HEK293T (cell line): ENCODE measurements at regions not wholly inside any gene's neighbourhood (a gene's known extent, or its start where the extent isn't known, plus 50 kb on each side); places are given as distances from the start of the nearest gene placed in this dataset.

Source experiments
- ARNT ChIP-seq: fragments of 450-650 bp; IDR thresholded peaks from 2 replicates; pipeline ENCODE4 v1.6.1; 2017; ENCODE audit warnings: mild to moderate bottlenecking
- BHLHE40 ChIP-seq: fragments of 450-650 bp; IDR thresholded peaks from 2 replicates; pipeline ENCODE4 v1.6.1; 2016; ENCODE audit warnings: mild to moderate bottlenecking, moderate library complexity, borderline replicate concordance
- CTBP1 ChIP-seq: fragments of 450-650 bp; IDR thresholded peaks from 2 replicates; pipeline ENCODE4 v1.6.1; 2016; ENCODE audit warnings: borderline replicate concordance
- FOXA1 ChIP-seq: fragments of 450-650 bp; IDR thresholded peaks from 2 replicates; pipeline ENCODE4 v1.6.1; 2016; ENCODE audit warnings: mild to moderate bottlenecking
- FOXK2 ChIP-seq: fragments of 450-650 bp; IDR thresholded peaks from 2 replicates; pipeline ENCODE4 v1.6.1; 2016; ENCODE audit warnings: mild to moderate bottlenecking
- FOXM1 ChIP-seq: fragments of 450-650 bp; IDR thresholded peaks from 2 replicates; pipeline ENCODE4 v1.6.1; 2017; ENCODE audit warnings: mild to moderate bottlenecking, borderline replicate concordance
- HDGF ChIP-seq: fragments of 450-650 bp; IDR thresholded peaks from 2 replicates; pipeline ENCODE4 v1.6.1; 2017; ENCODE audit warnings: antibody characterized with exemption, borderline replicate concordance
- L3MBTL2 ChIP-seq: fragments of 450-650 bp; conservative IDR thresholded peaks from 2 replicates; pipeline ENCODE4 v1.6.1; 2016; ENCODE audit warnings: mild to moderate bottlenecking
- LEF1 ChIP-seq: fragments of 450-650 bp; IDR thresholded peaks from 2 replicates; pipeline ENCODE4 v1.6.1; 2017; ENCODE audit warnings: mild to moderate bottlenecking, borderline replicate concordance
- NFRKB ChIP-seq: fragments of 450-650 bp; IDR thresholded peaks from 2 replicates; pipeline ENCODE4 v1.6.1; 2016; ENCODE audit warnings: mild to moderate bottlenecking, moderate library complexity
- SP1 ChIP-seq: fragments of 450-650 bp; IDR thresholded peaks from 2 replicates; pipeline ENCODE4 v1.6.1; 2017
- SUZ12 ChIP-seq: fragments of 450-650 bp; IDR thresholded peaks from 2 replicates; pipeline ENCODE4 v1.6.1; 2016; ENCODE audit warnings: mild to moderate bottlenecking
- TARDBP ChIP-seq: fragments of 450-650 bp; IDR thresholded peaks from 2 replicates; pipeline ENCODE4 v1.6.1; 2016
- ZNF384 ChIP-seq: fragments of 450-650 bp; IDR thresholded peaks from 2 replicates; pipeline ENCODE4 v1.6.1; 2016

GRCh38 chr5:89817841-89818240 lies 591.7 kb downstream of the CETN3 start:
- TF ChIP-seq SP1: no peak
- TF ChIP-seq L3MBTL2: no peak
- TF ChIP-seq SUZ12: no peak
- no peak for TF ChIP-seq CTBP1
- no peak for TF ChIP-seq BHLHE40
- TF ChIP-seq FOXK2: no peak
- no peak for TF ChIP-seq ARNT
- no peak for TF ChIP-seq ZNF384
- TF ChIP-seq HDGF: no peak
- no peak for TF ChIP-seq TARDBP
- TF ChIP-seq FOXM1: no peak
- no peak for TF ChIP-seq LEF1
- TF ChIP-seq NFRKB: no peak
- no peak for TF ChIP-seq FOXA1
